ENCODE measurements at regions not wholly inside any gene's neighbourhood (a gene's known extent, or its start where the extent isn't known, plus 50 kb on each side); places are given as distances from the start of the nearest gene placed in this dataset.
"Not testable (repeated sequence)": the region's sequence is repeated elsewhere in the genome, so short reads cannot be mapped to it uniquely, and the experiment has no call there.

GRCh38 chr2:228516019-228516418 lies 334.5 kb upstream of the SPHKAP start:
- no peak for DNase-seq (ENCODE audit: low spot score)

DNA sequence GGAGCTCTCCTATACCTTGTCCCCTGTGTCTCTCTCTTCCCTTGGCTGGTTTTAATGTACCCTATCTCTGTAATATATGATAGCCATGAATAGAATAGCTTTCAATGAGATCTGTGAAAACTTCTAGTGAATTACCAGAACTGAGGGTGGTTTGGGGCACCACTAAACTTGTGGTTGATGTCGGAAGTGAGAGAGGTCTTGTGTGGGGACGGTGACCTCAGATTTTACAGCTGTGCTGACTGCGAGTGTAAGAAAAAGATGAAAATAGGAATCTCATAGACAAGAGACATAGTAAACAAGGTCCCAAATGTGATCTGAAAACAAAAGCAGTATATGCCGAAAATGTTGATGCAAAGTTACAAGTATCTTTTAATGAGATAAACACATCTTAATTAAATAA lies 332.0 kb upstream of the SPHKAP start:
- not testable (repeated sequence) for DNase-seq (ENCODE audit: low spot score)

- no peak for DNase-seq (ENCODE audit: low spot score)
Measured at GRCh38 chr2:228509021-228509420, 327.5 kb upstream of the SPHKAP start.

- DNase-seq (ENCODE audit: low spot score) = no peak
Measured at GRCh38 chr2:228507870-228508269, 326.4 kb upstream of the SPHKAP start.

DNA sequence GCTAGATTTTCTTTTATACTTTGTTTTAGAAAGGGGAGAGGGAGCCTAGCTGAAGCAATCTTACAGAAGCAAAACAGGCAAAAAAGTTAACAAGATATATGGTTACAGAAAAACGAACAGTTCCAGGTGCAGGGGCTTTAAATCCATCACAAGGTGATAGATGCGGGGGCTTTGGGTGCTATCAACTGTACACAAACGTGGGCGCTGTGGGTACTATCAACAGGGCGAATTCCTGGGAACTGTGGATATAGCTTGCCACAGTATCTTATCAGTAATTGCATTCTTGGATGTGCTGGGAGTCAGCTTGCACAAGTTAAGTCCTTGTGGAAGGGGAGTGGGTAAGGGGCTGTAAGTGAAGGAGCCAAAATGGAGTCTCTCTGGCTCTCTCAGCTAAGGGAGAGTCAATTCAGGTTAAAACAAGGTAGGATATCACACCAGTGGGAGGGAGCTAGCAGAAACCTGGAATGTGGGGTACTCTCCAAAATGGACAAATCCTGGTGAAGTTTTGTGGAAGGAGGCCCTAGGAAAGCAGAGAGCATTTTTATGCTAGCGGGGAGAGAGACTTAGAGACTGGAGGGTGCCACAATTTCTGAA lies 325.8 kb upstream of the SPHKAP start:
- no peak for DNase-seq (ENCODE audit: low spot score)

DNA sequence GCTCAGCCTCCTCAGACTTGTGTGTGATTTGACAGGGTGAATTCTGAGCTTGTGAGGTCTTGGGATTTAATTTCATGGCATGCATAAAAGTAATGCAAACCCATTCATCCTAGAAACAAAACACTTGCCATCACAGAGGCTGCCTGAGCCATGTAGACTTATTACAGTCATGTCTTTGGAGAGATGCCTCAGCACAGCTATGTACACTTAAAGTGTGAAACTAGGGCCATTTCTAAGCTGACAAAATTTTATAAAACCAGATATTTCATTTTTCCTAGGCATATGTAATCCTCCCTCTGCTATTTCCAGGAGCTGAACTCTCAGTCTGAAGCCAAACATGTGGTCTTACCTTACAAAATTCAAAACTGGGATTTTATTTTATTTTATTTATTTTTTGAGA lies 322.2 kb upstream of the SPHKAP start:
- no peak for DNase-seq (ENCODE audit: low spot score)

DNA sequence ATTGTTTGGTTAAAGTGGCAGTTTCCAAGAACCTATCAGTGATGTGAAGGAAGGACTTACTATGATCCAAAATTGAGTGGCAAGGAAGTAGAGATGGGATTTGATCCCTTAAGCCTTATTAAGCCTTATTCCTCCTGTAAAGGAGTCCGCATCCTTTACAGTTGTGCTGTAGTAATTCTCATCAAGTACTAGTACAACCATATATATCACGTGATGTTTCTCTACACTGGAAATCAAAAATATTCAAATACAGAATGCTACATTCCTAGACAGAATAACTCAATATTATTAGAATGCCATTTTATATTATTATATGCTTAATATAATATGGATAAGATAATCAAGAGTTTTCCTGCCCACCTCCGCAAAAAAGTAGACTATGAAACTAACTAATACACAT lies 312.4 kb upstream of the SPHKAP start:
- no peak for DNase-seq (ENCODE audit: low spot score)

DNA sequence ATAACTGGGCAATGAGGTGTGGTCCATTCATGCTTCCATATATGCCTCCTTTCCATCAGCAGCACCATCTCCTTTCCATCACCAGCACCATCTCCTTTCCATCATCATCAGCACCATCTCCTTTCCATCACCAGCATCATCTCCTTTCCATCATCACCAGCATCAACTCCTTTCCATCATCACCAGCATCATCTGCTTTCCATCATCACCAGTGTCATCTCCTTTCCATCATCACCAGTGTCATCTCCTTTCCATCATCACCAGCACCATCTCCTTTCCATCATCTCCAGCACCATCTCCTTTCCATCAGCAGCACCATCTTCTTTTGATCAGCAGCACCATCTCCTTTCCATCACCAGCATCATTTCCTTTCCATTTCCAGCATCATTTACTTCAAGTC lies 297.5 kb upstream of the SPHKAP start:
- DNase-seq (ENCODE audit: low spot score) = no peak

DNA sequence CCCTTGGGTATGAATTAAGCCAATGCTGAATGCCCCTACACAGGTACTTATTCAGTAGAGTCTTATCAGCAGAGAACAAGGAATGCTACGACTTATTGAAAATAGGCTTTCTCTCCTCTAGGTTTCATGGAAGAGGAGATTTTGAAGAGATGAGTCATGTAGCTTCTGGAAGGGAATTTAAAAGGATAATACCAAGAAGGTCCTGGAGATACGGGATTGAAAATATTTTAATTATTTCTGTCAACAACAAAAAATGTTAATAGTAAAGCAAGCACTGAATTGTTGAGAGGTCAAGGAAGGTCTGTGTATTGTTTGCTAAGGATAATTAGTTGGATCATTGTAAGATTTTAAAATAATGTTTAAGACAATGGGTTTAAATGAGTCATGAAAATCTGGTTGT lies 293.0 kb upstream of the SPHKAP start:
- DNase-seq (ENCODE audit: low spot score) = no peak

- no peak for DNase-seq (ENCODE audit: low spot score)
Measured at GRCh38 chr2:228469721-228470120, 288.2 kb upstream of the SPHKAP start.

- DNase-seq (ENCODE audit: low spot score) = no peak
Measured at GRCh38 chr2:228466851-228467250, 285.4 kb upstream of the SPHKAP start.

GRCh38 chr2:228465408-228465807 lies 283.9 kb upstream of the SPHKAP start:
- no peak for DNase-seq (ENCODE audit: low spot score)

DNA sequence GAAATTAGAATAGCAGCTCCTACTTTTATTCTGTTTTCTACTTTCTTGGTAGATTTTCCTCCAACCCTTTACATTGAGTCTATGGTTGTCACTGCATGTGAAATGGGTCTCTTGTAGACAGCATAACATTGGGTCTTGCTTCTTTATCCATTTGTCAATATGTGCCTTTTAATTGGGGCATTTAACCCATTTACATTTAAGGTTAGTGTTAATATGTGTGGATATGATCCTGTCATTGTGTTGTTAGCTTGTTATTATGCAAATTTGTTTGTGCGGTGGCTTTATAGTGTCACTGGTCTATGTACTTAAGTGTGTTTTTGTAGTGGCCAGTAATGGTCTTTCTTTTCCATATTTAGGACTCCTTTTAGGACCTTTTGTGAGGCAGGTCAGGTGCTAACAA lies 276.9 kb upstream of the SPHKAP start:
- no peak for DNase-seq (ENCODE audit: low spot score)

- no peak for DNase-seq (ENCODE audit: low spot score)
Measured at GRCh38 chr2:228447266-228447915, 265.9 kb upstream of the SPHKAP start.

- no peak for DNase-seq (ENCODE audit: low spot score)
Measured at GRCh38 chr2:228446734-228447133, 265.2 kb upstream of the SPHKAP start.

DNA sequence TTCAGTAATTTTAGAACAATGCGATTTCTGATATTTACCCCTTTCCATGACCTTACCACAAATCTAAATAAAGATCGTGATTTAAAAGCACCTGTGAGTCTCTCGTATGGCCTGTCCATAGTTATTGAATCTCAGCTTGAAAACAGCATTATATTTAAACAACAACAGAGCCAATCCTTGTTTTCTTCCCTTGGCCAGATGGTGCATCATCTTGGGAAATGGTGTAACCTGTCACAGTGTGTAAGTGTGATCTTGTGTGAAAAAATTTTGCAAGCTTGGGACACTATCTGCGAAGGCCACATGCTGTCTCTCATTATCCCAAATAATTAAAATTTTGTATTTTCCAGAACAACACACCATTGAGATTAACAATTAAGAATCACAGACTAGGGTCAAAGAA lies 262.7 kb upstream of the SPHKAP start:
- DNase-seq (ENCODE audit: low spot score) = no peak

- DNase-seq (ENCODE audit: low spot score) = no peak
Measured at GRCh38 chr2:228433721-228434120, 252.2 kb upstream of the SPHKAP start.

- DNase-seq (ENCODE audit: low spot score) = no peak
Measured at GRCh38 chr2:228432116-228432515, 250.6 kb upstream of the SPHKAP start.

DNA sequence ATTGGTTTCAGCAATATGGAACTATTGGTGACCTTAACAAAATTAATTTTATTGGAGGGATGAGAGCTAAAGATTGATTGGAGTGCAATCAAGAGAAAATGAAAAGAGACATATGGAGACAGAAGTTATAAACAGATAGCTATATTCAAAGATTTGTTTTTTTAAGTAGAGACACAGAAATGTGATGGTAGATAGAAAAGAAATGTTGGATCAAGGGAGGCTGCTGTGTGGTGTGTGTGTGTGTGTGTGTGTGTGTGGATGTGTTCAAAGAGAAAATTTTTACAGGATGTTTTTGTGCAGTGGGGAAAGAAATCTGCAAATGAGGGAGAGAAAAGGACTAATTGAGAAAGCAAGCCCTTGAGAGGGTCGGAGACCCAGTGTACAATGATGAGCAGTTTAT lies 249.5 kb upstream of the SPHKAP start:
- DNase-seq (ENCODE audit: low spot score) = no peak

- no peak for DNase-seq (ENCODE audit: low spot score)
Measured at GRCh38 chr2:228426502-228427216, 245.2 kb upstream of the SPHKAP start.

DNA sequence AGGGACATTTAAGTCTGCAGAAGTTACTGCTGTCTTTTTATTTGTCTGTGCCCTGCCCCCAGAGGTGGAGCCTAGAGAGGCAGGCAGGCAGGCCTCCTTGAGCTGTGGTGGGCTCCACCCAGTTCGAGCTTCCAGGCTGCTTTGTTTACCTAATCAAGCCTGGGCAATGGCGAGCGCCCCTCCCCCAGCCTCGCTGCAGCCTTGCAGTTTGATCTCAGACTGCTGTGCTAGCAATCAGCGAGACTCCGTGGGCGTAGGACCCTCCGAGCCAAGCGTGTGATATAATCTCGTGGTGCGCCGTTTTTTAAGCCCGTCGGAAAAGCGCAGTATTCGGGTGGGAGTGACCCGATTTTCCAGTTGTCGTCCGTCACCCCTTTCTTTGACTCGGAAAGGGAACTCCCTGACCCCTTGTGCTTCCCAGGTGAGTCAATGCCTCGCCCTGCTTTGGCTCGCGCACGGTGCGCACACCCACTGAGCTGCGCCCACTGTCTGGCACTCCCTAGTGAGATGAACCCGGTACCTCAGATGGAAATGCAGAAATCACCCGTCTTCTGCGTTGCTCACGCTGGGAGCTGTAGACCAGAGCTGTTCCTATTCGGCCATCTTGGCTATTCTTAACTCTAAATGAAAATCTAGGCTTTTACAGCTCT lies 244.0 kb upstream of the SPHKAP start:
- DNase-seq (ENCODE audit: low spot score) = not testable (repeated sequence)

GRCh38 chr2:228417956-228418355 lies 236.5 kb upstream of the SPHKAP start:
- DNase-seq (ENCODE audit: low spot score) = no peak

- no peak for DNase-seq (ENCODE audit: low spot score)
Measured at GRCh38 chr2:228417526-228417925, 236.0 kb upstream of the SPHKAP start.
